A673 (cell line): ENCODE measurements at regions not wholly inside any gene's neighbourhood (a gene's known extent, or its start where the extent isn't known, plus 50 kb on each side); places are given as distances from the start of the nearest gene placed in this dataset.

ENCODE experiments used
- BruUV-seq: library from RNA; stranded (reverse); fragments of 400-500 nt; replicated peaks from 2 replicates; lab custom pipeline; 2021; lab: Mats Ljungman, UMichigan
- CTCF ChIA-PET: fragments of 300-600 bp; sonication (Branson Sonifier 250); formaldehyde crosslinking; loops from one replicate; lab custom pipeline; 2022; ENCODE audit warnings: antibody characterized with exemption; lab: Charles Lee
- POLR2A ChIA-PET: fragments of 300-600 bp; sonication (Branson Sonifier 250); formaldehyde crosslinking; loops from one replicate; lab custom pipeline; 2022; ENCODE audit warnings: antibody characterized with exemption; ENCODE audit not compliant: low non-redundant PET; lab: Charles Lee
- DNase-seq: peaks from one replicate; pipeline ENCODE4 v3.0.0-alpha.2; 2015; ENCODE audit warnings: low spot score
- H3K27ac ChIP-seq: fragments of 200-600 bp; sonication (generic); 2 replicates; pipeline ENCODE4 v1.5.1; 2016; ENCODE audit warnings: mixed run types, low read depth, mild to moderate bottlenecking, mixed read lengths, antibody characterized with exemption, low read length; ENCODE audit not compliant: poor library complexity, severe bottlenecking
- H3K27me3 ChIP-seq: fragments of 200-600 bp; sonication (generic); replicated peaks from 2 replicates; pipeline ENCODE4 v1.6.1; 2017; ENCODE audit warnings: mixed run types, low read depth, mild to moderate bottlenecking, mixed read lengths, antibody characterized with exemption, low read length; ENCODE audit not compliant: insufficient read depth, poor library complexity
- H3K36me3 ChIP-seq: fragments of 200-600 bp; sonication (generic); 2 replicates; pipeline ENCODE4 v1.6.1; 2016; ENCODE audit warnings: mixed run types, mild to moderate bottlenecking, mixed read lengths, antibody characterized with exemption, low read length; ENCODE audit not compliant: insufficient read depth, poor library complexity, severe bottlenecking
- H3K4me1 ChIP-seq: fragments of 200-600 bp; sonication (generic); 2 replicates; pipeline ENCODE4 v1.6.1; 2017; ENCODE audit warnings: mixed run types, mild to moderate bottlenecking, mixed read lengths, antibody characterized with exemption, low read length; ENCODE audit not compliant: insufficient read depth, poor library complexity, severe bottlenecking
- H3K4me3 ChIP-seq: fragments of 200-600 bp; sonication (generic); 2 replicates; pipeline ENCODE4 v1.5.1; 2016; ENCODE audit warnings: low read depth, mixed run types, mild to moderate bottlenecking, mixed read lengths, low read length; ENCODE audit not compliant: poor library complexity, severe bottlenecking
- H3K9me3 ChIP-seq: fragments of 200-600 bp; sonication (generic); 2 replicates; pipeline ENCODE4 v1.6.1; 2016; ENCODE audit warnings: mixed run types, low read depth, mild to moderate bottlenecking, mixed read lengths, antibody characterized with exemption, low read length; ENCODE audit not compliant: poor library complexity, severe bottlenecking
- CTCF ChIP-seq: fragments of 300-800, 200-600 bp; sonication (generic); conservative IDR thresholded peaks from 2 replicates; pipeline ENCODE4 v1.5.1; 2017; ENCODE audit warnings: low read depth, mild to moderate bottlenecking, antibody characterized with exemption, low read length, moderate library complexity, mixed read lengths
- EZH2 ChIP-seq: fragments of 200-600 bp; sonication (generic); IDR thresholded peaks from 2 replicates; pipeline ENCODE4 v1.6.1; 2017; ENCODE audit warnings: borderline replicate concordance, low read depth, mild to moderate bottlenecking, mixed read lengths, antibody characterized with exemption, low read length; ENCODE audit not compliant: poor library complexity, severe bottlenecking
- intact Hi-C: fragments of 100-400 bp; cut with micrococcal nuclease; formaldehyde crosslinking; loops from one replicate; pipeline ENCODE4 v1.10.0; 2022; ENCODE audit not compliant: unreplicated experiment

- TF ChIP-seq CTCF, result no peak
- no peaks in the 10 kb centered on the region for H3K9me3 ChIP-seq
- H3K27me3 ChIP-seq, result no peaks in the 10 kb centered on the region
- H3K4me3 ChIP-seq, result no peak overlapping the region
- no peaks in the 10 kb centered on the region for H3K36me3 ChIP-seq
- intact Hi-C loops, result no loop called here
- CTCF ChIA-PET, result no interaction called here
- no peaks in the 10 kb centered on the region for H3K4me1 ChIP-seq
- DNase-seq, result no peak
- no peak overlapping the region for H3K27ac ChIP-seq
- POLR2A ChIA-PET, result no interaction called here
- BruUV-seq, result no TSS peak
These were observed 570.0 kb upstream of the ZNF608 start for GRCh38 chr5:125316391-125316790.

- Histone ChIP-seq H3K9me3 (no peaks in the 10 kb centered on the region), H3K27ac (no peak overlapping the region), H3K36me3 (no peaks in the 10 kb centered on the region), H3K4me1 (no peaks in the 10 kb centered on the region), H3K4me3 (no peak overlapping the region), H3K27me3 (no peaks in the 10 kb centered on the region)
- intact Hi-C loops, result no loop called here
- no peak for DNase-seq
- BruUV-seq, result no TSS peak
- ChIA-PET CTCF (interaction anchor here (0.6 kb wide), 1 partner anchor 394 kb away, joined by 4 read pairs; no protein-coding TSS in a partner anchor), POLR2A (no interaction called here)
- TF ChIP-seq EZH2 (no peak), CTCF (no peak)
These were observed 570.6 kb upstream of the ZNF608 start for GRCh38 chr5:125316915-125317535.

- no peak for TF ChIP-seq CTCF
- TF ChIP-seq EZH2, result no peak
- H3K4me3 ChIP-seq, result no peak overlapping the region
- ChIA-PET POLR2A (no interaction called here), CTCF (no interaction called here)
- no peak overlapping the region for H3K27ac ChIP-seq
- no peaks in the 10 kb centered on the region for H3K36me3 ChIP-seq
- no peaks in the 10 kb centered on the region for H3K9me3 ChIP-seq
- no peaks in the 10 kb centered on the region for H3K27me3 ChIP-seq
- intact Hi-C loops, result no loop called here
- H3K4me1 ChIP-seq, result no peaks in the 10 kb centered on the region
- DNase-seq, result no peak
- BruUV-seq, result no TSS peak
These were observed 571.1 kb upstream of the ZNF608 start for GRCh38 chr5:125317536-125317995.
